ENCODE measurements at regions not wholly inside any gene's neighbourhood (a gene's known extent, or its start where the extent isn't known, plus 50 kb on each side); places are given as distances from the start of the nearest gene placed in this dataset.

DNA sequence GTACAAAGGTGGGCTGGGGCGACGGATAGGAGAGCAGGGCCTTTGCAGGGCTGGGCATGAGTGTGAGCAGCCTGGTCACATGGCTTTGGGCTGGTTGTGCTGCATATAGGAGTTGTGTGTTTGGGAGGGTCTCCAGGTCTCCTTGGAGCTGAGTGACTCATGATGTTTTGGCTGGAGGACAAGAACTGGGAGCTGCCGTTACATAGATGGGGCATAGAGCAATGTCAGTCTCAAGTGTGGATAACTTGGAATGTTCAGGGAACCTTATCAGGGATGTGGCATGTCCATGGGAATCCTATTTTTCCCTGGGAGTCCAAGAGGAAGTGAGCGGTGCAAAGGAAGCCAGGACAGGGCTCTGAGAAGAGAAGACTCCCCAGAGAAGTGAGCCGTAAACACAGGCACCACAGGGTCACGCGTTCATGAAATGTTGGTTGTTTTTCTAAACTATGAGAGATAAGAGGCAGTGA, 136.4 kb upstream of the KCNE2 start (continued):
- no peak for TF ChIP-seq PHF8 (conservative IDR thresholded peaks at IDR 0.05; ENCODE audit: low read depth, low read length)

Measured in H1 (cell line).